Germinal center (tissue), 1 donor: ENCODE measurements at regions not wholly inside any gene's neighbourhood (a gene's known extent, or its start where the extent isn't known, plus 50 kb on each side); places are given as distances from the start of the nearest gene placed in this dataset.

Source experiments
- DNase-seq: peaks from one replicate; pipeline ENCODE4 v3.0.0; 2012; ENCODE audit warnings: mixed read lengths, low spot score

DNA sequence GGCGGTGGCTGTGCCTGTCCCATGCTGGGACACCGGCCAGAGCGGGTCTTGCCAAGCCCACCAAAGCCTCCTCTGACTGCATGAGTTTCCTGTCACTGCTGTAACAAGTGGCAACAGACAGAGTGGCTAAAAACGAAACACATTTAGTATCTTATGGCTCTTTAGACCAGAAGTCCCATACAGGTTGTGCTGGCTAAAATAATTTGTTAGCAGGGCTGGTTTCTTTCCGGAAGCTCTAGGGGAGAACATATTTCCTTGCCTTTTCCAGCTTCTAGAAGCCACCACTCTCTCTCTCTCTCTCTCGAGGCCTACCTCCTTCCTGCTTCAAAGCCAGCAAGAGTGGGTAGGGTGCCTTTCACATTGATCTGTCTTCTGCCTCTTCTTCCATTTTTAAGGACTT is 171.6 kb upstream of the PLPP4 start:
- no peak for DNase-seq

DNA sequence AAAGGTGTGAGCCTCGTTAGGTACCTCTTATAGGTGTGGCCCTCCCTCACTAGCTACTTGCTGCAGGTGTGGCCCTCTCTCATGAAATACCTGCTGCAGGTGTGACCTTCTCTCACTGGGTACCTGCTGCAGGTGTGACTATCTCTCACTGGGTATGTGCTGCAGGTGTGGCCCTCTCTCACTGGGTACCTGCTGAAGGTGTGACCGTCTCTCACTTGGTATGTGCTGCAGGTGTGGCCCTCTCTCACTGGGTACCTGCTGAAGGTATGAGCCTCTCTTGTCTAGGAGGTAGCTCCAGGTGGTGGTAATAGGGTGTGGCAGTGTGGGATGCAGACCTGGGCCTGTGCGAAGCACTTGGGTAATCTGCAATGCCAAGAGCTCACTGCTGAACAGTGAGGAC is 170.7 kb upstream of the PLPP4 start:
- DNase-seq: no peak

GRCh38 chr10:120300513-120300912 is 156.5 kb upstream of the PLPP4 start:
- no peak for DNase-seq

DNA sequence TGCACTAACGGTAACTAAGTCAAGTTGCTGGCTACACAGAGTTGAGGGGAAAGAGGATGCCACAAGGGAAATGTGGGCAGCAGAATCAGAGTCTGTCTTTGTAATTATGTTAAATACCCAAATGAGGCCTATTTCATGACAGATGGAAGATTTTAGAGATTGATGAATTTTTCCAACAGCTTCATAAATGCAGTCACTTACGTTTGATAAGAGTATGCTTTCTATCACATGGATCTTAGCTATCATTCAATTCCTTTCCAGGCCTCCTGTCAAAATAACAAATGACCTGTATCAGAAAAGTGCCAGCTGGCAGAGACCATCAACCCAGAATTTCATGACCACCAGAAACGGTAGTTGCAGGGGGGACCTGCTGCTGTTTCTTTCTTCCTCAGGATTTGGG is 148.4 kb upstream of the PLPP4 start:
- no peak for DNase-seq

- DNase-seq: no peak
Measured at GRCh38 chr10:120313715-120314114, 143.3 kb upstream of the PLPP4 start.

DNA sequence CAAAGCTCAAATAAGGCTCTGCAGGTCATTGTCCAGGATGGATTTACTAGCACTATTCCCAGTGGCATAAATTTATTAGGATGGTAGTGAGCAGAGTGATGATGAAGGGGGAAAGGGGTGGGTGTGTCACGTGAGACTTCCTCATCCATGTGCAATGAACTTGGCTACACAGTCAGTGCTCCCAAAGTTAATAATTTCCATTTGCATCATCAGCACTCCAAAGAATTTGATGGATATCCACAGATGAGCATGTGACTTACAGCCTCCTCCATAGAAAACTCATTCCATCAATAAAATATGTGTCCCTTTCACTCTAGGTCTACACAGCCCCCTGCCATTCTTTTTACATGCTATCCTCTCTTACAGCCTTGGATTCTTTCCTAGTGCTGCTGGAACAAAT is 142.6 kb upstream of the PLPP4 start:
- DNase-seq: no peak

- DNase-seq: no peak
Measured at GRCh38 chr10:120318862-120319261, 138.2 kb upstream of the PLPP4 start.

- DNase-seq: no peak
Measured at GRCh38 chr10:120327675-120328074, 129.4 kb upstream of the PLPP4 start.

DNA sequence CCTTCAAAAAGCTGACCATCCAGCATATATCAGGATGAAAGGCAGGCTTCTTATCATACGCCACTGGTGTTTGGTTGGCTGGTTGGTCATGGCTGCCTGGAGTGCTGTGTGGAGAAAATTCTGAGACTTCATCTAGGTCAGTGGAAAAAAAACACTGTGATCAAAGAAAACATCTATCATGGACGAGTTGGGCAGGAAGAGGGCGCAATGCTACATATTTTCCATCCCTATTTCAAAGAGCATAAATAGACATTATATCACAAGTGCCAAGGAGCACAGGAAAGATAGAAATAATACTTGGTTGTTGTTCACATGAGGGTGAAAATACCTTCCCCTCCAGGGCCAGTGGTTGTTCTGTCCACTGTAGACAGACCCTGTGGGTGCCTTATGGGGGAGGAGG is 128.4 kb upstream of the PLPP4 start:
- no peak for DNase-seq

- DNase-seq: no peak
Measured at GRCh38 chr10:120335553-120335952, 121.5 kb upstream of the PLPP4 start.

GRCh38 chr10:120336306-120336910 is 120.6 kb upstream of the PLPP4 start:
- no peak for DNase-seq

DNA sequence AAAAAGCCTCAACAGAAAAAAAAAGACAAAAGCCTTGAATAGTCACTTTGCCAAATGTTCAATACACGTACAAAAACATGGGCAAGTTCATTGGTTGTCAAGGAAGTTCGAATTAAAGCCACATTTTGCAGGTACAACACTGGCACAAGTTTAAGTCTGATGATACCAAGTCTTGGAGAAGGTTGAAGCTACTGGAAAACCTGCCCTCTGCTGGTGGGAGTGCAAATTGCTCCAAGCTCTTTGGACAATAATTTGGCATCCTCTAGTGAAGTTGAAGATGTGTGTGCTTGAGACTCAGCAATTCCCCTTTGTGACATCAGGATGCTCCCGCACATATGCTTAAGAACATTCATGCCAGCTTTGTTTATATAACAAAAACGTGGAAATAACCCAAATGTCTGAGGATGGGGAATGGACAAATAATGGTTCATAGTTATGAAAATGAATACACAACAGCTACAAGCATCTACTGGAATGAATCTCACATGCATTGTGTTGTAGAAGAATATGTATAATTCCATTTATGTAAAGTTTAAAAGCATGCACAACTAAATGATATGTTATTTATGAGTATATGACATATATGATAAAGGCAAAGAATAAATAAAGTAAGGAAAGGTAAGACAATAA is 120.0 kb upstream of the PLPP4 start:
- peak; percentile 12 for DNase-seq

DNA sequence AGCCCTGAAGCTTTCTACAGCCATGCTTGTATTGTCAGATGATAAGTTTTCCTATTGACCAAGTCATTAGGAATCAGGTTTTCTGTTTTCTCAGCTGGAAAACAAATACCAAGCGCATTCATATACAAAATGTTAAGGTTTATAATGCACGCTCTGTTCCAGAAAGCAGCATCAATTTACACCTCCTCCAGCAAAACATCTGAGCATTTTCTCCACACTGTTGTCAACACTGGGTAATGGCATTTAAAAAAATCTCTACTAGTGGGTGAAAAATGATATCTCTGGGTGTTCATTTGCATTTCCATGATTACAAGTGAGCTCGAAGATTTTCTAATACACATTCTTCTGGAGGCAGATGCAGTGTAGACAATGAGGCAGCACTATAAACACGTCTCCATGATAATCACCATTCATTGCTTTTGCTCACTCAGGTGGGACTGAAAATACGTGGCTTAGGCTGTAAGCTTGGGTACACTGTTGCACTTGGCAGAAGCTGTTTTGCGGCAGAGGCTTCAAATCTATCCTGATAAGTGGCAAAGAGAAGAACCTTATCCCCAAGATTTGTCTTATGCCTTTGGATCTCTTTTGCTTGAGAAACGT is 114.8 kb upstream of the PLPP4 start:
- DNase-seq: no peak

DNA sequence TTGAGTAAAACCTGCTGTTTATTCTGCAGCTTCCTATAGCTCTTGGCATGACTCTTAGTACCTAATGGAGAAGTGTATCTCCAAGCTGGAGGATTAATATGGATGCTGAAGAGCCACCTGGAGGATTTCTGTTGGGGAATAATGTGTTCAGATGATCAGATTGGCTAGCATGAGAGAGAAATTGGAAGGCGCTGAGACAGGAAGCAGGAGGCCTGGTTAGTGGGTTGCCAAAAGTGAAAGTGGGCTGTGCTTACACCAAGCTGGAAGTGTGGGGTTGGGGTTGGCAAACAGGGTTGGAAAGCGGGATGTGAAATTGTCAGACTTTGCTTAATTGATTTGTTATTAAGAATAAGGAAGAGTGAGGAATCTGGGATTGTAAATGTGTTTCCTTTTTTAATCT is 111.8 kb upstream of the PLPP4 start:
- DNase-seq: no peak

GRCh38 chr10:120347644-120348043 is 109.4 kb upstream of the PLPP4 start:
- no peak for DNase-seq

- no peak for DNase-seq
Measured at GRCh38 chr10:120349069-120349468, 108.0 kb upstream of the PLPP4 start.

- no peak for DNase-seq
Measured at GRCh38 chr10:120355425-120355824, 101.6 kb upstream of the PLPP4 start.

DNA sequence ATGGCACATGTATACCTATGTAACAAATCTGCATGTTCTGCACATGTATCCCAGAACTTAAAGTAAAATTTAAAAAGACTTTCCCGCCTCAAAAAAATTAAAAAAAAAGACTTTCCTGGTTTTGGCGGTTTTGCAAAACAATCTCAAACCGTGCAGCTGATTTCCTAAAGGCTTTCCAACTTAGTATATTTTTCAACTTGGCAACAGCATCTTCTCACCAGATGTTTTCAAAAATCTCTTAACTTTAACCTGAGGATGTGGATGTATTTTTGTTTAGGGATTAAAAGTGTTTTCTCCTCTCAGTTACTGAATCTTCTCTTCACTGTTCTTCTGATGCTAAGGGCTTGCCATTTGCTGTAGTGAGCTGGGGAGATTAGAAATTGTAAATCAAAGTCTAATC is 96.5 kb upstream of the PLPP4 start:
- DNase-seq: no peak

DNA sequence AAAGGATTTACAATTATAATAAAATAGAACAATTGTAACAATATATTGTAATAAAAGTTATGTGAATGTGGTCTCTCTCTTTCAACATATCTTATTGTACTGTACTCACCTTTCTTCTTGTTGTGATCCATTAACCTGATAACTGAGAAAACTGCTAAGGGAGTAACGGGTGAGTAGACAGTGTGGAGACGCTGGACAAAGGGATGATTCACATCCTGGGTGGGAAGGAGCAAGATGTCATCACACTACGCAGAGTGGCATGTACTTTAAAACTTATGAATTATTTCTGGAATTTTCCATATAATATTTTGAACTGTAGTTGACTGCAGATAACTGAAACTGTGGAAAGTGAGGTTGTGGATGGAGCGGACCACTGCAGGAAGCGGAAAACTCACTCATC is 91.2 kb upstream of the PLPP4 start:
- DNase-seq: no peak

GRCh38 chr10:120367341-120367740 is 89.7 kb upstream of the PLPP4 start:
- DNase-seq: no peak

GRCh38 chr10:120368338-120368737 is 88.7 kb upstream of the PLPP4 start:
- DNase-seq: no peak

DNA sequence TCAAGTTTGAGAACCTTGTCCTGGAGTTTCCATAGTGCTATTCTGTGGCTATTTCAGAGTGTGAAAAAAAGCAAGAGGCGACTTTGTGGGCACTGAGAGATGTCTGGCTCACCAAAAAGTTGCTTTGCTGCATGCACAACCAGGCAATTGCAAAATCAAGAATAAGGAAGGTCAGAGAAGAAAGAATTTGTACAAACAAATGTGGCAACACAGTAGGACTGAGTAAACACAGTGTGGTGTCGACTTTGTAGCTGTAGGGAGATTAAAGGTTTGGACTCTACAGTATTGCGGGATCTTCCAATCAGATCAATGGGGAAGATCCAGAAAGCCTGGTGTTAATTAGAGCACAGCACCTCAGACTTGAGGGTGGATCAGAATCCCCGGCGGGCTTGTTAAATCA is 88.1 kb upstream of the PLPP4 start:
- no peak for DNase-seq

DNA sequence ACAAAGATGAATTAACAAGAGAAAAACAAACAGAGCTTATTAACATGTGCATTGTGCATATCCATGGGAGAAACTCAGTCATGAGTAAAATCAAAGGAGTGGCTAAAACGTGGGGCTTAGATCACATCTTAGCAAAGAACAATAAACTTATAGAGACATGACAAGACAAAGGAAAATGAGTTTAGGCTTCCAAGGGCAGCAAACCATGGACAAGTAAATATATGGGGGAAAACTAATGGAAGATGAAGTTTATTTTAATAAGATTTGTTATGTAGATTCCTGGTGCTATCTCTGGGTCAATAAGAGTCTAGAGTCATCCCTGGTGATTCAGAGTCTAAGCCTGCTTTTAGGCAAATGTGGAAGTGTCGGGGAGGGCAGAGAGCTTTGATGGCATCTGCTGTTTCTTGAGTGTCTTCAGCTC is 87.2 kb upstream of the PLPP4 start:
- no peak for DNase-seq

GRCh38 chr10:120371856-120372255 is 85.2 kb upstream of the PLPP4 start:
- DNase-seq: no peak
